HG02798 (cell line): ENCODE measurements at regions not wholly inside any gene's neighbourhood (a gene's known extent, or its start where the extent isn't known, plus 50 kb on each side); places are given as distances from the start of the nearest gene placed in this dataset.

Source experiments
- ATAC-seq: cut with Tn5 transposase; IDR thresholded peaks from one replicate; pipeline ENCODE4 v1.9.1; 2021; ENCODE audit warnings: mild to moderate bottlenecking; ENCODE audit not compliant: unreplicated experiment, poor library complexity

DNA sequence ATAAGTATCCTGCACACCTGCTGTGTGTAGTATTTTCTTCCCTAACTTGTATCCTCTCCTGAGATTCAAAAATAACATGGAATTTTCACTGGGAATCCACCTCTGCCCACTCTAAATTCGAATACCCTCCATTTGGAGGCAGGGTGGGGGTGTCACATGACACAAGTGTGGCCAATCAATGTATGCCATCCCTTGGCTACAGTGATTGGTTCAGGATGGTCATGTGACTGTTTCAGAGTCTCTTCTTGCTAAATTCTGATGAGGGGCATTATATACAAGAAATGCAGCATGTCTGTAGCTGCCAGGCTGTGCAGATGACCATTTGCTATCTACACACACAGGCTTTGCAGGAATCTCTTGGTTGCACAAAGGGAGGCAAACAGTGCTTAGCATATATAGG lies 86.8 kb upstream of the TMEM132C start:
- no peak for ATAC-seq

DNA sequence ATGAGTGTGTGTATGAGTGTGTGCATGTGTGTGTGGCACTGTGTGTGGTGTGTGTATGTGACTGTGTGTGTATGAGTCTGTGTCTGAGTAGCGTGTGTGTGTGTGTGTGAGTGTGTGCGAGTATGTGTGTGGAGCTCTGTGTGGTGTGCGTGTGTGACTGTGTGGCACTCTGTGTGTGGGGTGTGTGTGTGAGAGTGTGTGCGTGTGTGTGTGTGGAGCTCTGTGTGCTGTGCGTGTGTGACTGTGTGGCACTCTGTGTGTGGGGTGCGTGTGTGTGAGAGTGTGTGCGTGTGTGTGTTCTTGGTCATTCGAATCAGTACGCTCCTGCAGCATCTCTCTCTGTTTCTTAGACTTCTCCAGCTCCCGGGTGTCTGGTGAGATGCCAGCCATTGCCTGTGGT lies 76.9 kb upstream of the TMEM132C start:
- no peak for ATAC-seq

DNA sequence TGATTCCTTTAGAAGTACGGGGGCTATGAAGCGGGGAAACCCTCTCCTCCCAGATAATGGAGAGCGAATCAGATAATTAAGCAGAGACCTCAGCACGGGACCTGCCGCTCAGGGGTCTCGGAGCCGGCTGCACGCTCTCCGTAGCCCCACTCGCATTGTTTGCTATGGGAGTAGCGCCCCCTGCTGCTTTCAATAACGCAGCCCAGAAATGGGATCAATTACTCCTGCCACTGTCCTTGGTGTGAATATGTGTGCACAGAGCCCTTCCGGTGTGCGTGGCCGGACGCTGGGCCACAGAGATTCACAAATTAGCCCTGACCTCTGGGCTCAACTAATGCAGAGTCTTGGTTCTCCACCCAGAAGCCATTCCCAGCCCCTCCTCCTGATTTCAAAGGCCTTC lies 76.4 kb upstream of the TMEM132C start:
- ATAC-seq, result no peak

DNA sequence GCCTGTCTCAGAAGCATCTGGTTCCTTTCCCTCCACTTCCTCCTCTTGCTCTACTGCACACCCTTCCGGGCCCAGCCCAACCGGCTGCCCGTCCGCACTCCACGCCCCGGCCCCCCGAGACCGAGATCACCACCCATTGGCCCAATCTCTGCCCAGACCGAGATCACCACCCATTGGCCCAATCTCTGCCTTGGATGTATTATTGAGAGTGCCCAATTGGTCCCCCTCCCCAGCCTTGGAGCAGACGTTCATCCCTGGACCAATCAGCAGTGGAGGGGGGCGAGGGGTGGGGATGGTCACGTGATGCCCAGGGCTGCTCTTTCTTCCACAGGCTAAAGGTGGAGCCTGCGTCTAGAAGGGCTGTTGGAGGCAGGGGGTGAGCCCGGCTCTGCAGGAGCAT lies 75.6 kb upstream of the TMEM132C start:
- ATAC-seq, result no peak

DNA sequence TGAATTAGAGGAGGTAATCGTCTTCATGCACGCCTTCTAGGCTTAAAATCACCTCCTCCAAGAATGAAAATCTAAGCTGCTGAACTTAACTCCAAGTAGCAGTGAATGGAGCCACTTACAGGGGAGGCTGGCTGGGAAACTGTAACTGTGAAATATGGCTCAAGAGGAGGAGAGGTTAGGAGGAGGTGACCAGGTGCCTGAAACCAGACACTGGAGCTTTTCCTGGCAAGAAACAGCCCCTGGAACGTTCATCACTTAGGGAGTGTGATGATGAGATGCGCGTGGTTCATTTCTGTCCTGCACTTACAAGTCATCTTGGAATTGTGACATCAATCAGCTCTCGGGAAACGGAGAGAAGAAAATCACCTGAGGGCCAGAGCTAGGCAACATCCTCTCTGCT lies 62.3 kb upstream of the TMEM132C start:
- ATAC-seq, result no peak

DNA sequence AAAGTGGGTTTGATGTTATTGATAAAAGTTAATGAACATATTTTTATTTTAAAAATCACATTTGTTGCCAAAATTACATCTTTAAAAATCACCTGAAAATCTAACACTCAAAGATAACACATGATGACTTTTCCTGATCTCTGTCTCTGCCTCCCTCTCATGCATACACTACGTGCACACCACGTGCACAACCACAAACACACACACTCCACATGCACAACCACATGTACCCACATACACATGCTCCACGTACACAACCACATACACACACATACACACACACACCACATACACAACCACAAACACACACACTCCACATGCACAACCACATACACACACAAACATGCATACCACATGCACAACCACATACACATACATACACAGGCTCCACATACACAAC lies 61.8 kb upstream of the TMEM132C start:
- ATAC-seq, result no peak

DNA sequence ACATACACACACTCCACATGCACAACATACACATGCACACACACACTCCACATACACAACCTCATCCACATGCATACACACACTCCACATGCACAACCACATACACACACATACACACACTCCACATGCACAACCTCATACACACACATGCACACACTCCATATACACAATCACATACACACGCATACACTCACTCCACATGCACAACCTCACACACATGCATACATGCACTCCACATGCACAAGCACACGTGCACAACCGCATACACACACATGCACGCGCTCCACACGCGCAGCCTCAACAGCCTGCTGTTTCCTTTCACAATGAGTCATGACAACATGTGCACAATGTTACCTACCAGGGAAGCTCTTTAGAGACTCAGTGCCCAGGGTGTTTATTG lies 61.2 kb upstream of the TMEM132C start:
- ATAC-seq, result no peak
